ENCODE measurements at regions not wholly inside any gene's neighbourhood (a gene's known extent, or its start where the extent isn't known, plus 50 kb on each side); places are given as distances from the start of the nearest gene placed in this dataset.

GRCh38 chr9:108296056-108296455 is 559.7 kb downstream of the ACTL7B start:
- no peak overlapping the region for H4K91ac ChIP-seq (ENCODE audit: low read depth, low read length)
- no peak overlapping the region for H2AFZ ChIP-seq (ENCODE audit: insufficient read depth, low read length, poor library complexity)
- no peaks in the 10 kb centered on the region for H3K36me3 ChIP-seq (ENCODE audit: control insufficient read depth in 1 of 2, insufficient read depth in 2 of 2, low read length in 2 of 2)
- no peak overlapping the region for H2BK12ac ChIP-seq (ENCODE audit: low read length)
- H3K4ac ChIP-seq (ENCODE audit: low read depth, low read length): no peak overlapping the region
- DNase-seq: peak in 1 of 2 donors; percentile 58
- H3K4me2 ChIP-seq (ENCODE audit: low read length): no peak overlapping the region
- H3K27ac ChIP-seq (ENCODE audit: low read depth, low read length): no peak overlapping the region
- H3K18ac ChIP-seq (ENCODE audit: low read length): no peak overlapping the region
- no peak overlapping the region for H3K14ac ChIP-seq (ENCODE audit: low read length)
- WGBS (ENCODE audit: extremely low coverage, insufficient coverage, insufficient read length): no CpG with 5 or more reads among the region's 1 CpG
- no peaks in the 10 kb centered on the region for H3K27me3 ChIP-seq (ENCODE audit: insufficient read depth, low read length)
- H3K23ac ChIP-seq (ENCODE audit: low read length): no peak overlapping the region
- no peak overlapping the region for H4K8ac ChIP-seq (ENCODE audit: low read depth, low read length)
- H3K9me3 ChIP-seq (ENCODE audit: insufficient read depth, low read depth, low read length): no peaks in the 10 kb centered on the region
- no peaks in the 10 kb centered on the region for H3K79me1 ChIP-seq (ENCODE audit: low read length)
- H2BK5ac ChIP-seq (ENCODE audit: low read depth, low read length, poor library complexity): no peak overlapping the region
- H2BK120ac ChIP-seq (ENCODE audit: insufficient read depth, low read length, poor library complexity): no peak overlapping the region
- no peak overlapping the region for H4K12ac ChIP-seq (ENCODE audit: low read depth, low read length)
- H3K79me2 ChIP-seq (ENCODE audit: control insufficient read depth, insufficient read depth, low read length, poor library complexity): no peaks in the 10 kb centered on the region
- no peak overlapping the region for H2AK5ac ChIP-seq (ENCODE audit: low read length)
- H3K4me3 ChIP-seq (ENCODE audit: low read depth, low read length): no peak overlapping the region
- no peak overlapping the region for H3K9ac ChIP-seq (ENCODE audit: low read length)
- H3K4me1 ChIP-seq (ENCODE audit: control insufficient read depth in 1 of 2, insufficient read depth in 2 of 2, low read length in 2 of 2): no peaks in the 10 kb centered on the region

GRCh38 chr9:108291586-108291932 is 564.2 kb downstream of the ACTL7B start:
- Histone ChIP-seq H2AK5ac (ENCODE audit: low read length) (no peak overlapping the region), H3K23ac (ENCODE audit: low read length) (no peak overlapping the region), H3K9ac (ENCODE audit: low read length) (no peak overlapping the region), H4K12ac (ENCODE audit: low read depth, low read length) (no peak overlapping the region), H3K18ac (ENCODE audit: low read length) (no peak overlapping the region), H2AFZ (ENCODE audit: insufficient read depth, low read length, poor library complexity) (no peak overlapping the region), H3K4ac (ENCODE audit: low read depth, low read length) (no peak overlapping the region), H3K27ac (ENCODE audit: low read depth, low read length) (no peak overlapping the region), H4K8ac (ENCODE audit: low read depth, low read length) (no peak overlapping the region), H3K36me3 (ENCODE audit: control insufficient read depth in 1 of 2, insufficient read depth in 2 of 2, low read length in 2 of 2) (no peaks in the 10 kb centered on the region), H2BK120ac (ENCODE audit: insufficient read depth, low read length, poor library complexity) (no peak overlapping the region), H4K91ac (ENCODE audit: low read depth, low read length) (no peak overlapping the region), H2BK12ac (ENCODE audit: low read length) (no peak overlapping the region), H3K4me3 (ENCODE audit: low read depth, low read length) (no peak overlapping the region), H3K4me2 (ENCODE audit: low read length) (no peak overlapping the region), H3K79me2 (ENCODE audit: control insufficient read depth, insufficient read depth, low read length, poor library complexity) (no peaks in the 10 kb centered on the region), H3K4me1 (ENCODE audit: control insufficient read depth in 1 of 2, insufficient read depth in 2 of 2, low read length in 2 of 2) (no peaks in the 10 kb centered on the region), H2BK5ac (ENCODE audit: low read depth, low read length, poor library complexity) (no peak overlapping the region), H3K9me3 (ENCODE audit: insufficient read depth, low read depth, low read length) (no peaks in the 10 kb centered on the region), H3K79me1 (ENCODE audit: low read length) (no peaks in the 10 kb centered on the region), H3K14ac (ENCODE audit: low read length) (no peak overlapping the region), H3K27me3 (ENCODE audit: insufficient read depth, low read length) (no peaks in the 10 kb centered on the region)
- WGBS (ENCODE audit: extremely low coverage, insufficient coverage, insufficient read length): no CpG with 5 or more reads among the region's 2 CpGs
- no peak for DNase-seq

GRCh38 chr9:108290839-108291585 is 564.8 kb downstream of the ACTL7B start:
- H3K18ac ChIP-seq (ENCODE audit: low read length): no peak overlapping the region
- no peak overlapping the region for H3K4me2 ChIP-seq (ENCODE audit: low read length)
- no peak overlapping the region for H3K14ac ChIP-seq (ENCODE audit: low read length)
- no peak overlapping the region for H3K23ac ChIP-seq (ENCODE audit: low read length)
- no CpG with 5 or more reads among the region's 6 CpGs for WGBS (ENCODE audit: extremely low coverage, insufficient coverage, insufficient read length)
- no peaks in the 10 kb centered on the region for H3K79me1 ChIP-seq (ENCODE audit: low read length)
- H2AK5ac ChIP-seq (ENCODE audit: low read length): no peak overlapping the region
- no peak overlapping the region for H2AFZ ChIP-seq (ENCODE audit: insufficient read depth, low read length, poor library complexity)
- no peak overlapping the region for H3K27ac ChIP-seq (ENCODE audit: low read depth, low read length)
- no peak overlapping the region for H2BK5ac ChIP-seq (ENCODE audit: low read depth, low read length, poor library complexity)
- no peak overlapping the region for H2BK120ac ChIP-seq (ENCODE audit: insufficient read depth, low read length, poor library complexity)
- no peak overlapping the region for H4K91ac ChIP-seq (ENCODE audit: low read depth, low read length)
- no peak overlapping the region for H3K4me3 ChIP-seq (ENCODE audit: low read depth, low read length)
- no peak overlapping the region for H3K4ac ChIP-seq (ENCODE audit: low read depth, low read length)
- no peaks in the 10 kb centered on the region for H3K9me3 ChIP-seq (ENCODE audit: insufficient read depth, low read depth, low read length)
- H4K8ac ChIP-seq (ENCODE audit: low read depth, low read length): no peak overlapping the region
- H2BK12ac ChIP-seq (ENCODE audit: low read length): no peak overlapping the region
- no peaks in the 10 kb centered on the region for H3K4me1 ChIP-seq (ENCODE audit: control insufficient read depth in 1 of 2, insufficient read depth in 2 of 2, low read length in 2 of 2)
- H3K9ac ChIP-seq (ENCODE audit: low read length): no peak overlapping the region
- H3K79me2 ChIP-seq (ENCODE audit: control insufficient read depth, insufficient read depth, low read length, poor library complexity): no peaks in the 10 kb centered on the region
- no peak overlapping the region for H4K12ac ChIP-seq (ENCODE audit: low read depth, low read length)
- no peaks in the 10 kb centered on the region for H3K36me3 ChIP-seq (ENCODE audit: control insufficient read depth in 1 of 2, insufficient read depth in 2 of 2, low read length in 2 of 2)
- no peak for DNase-seq
- H3K27me3 ChIP-seq (ENCODE audit: insufficient read depth, low read length): no peaks in the 10 kb centered on the region

GRCh38 chr9:108286638-108287206 is 569.1 kb downstream of the ACTL7B start:
- no peaks in the 10 kb centered on the region for H3K9me3 ChIP-seq (ENCODE audit: insufficient read depth, low read depth, low read length)
- no peak overlapping the region for H3K9ac ChIP-seq (ENCODE audit: low read length)
- H4K8ac ChIP-seq (ENCODE audit: low read depth, low read length): no peak overlapping the region
- H2BK5ac ChIP-seq (ENCODE audit: low read depth, low read length, poor library complexity): no peak overlapping the region
- no peak overlapping the region for H3K14ac ChIP-seq (ENCODE audit: low read length)
- H3K27me3 ChIP-seq (ENCODE audit: insufficient read depth, low read length): no peaks in the 10 kb centered on the region
- no peak overlapping the region for H3K27ac ChIP-seq (ENCODE audit: low read depth, low read length)
- H3K4me1 ChIP-seq (ENCODE audit: control insufficient read depth in 1 of 2, insufficient read depth in 2 of 2, low read length in 2 of 2): no peaks in the 10 kb centered on the region
- H3K79me1 ChIP-seq (ENCODE audit: low read length): no peaks in the 10 kb centered on the region
- no CpG with 5 or more reads among the region's 7 CpGs for WGBS (ENCODE audit: extremely low coverage, insufficient coverage, insufficient read length)
- no peak overlapping the region for H2BK12ac ChIP-seq (ENCODE audit: low read length)
- no peak overlapping the region for H3K4ac ChIP-seq (ENCODE audit: low read depth, low read length)
- H4K91ac ChIP-seq (ENCODE audit: low read depth, low read length): no peak overlapping the region
- H3K18ac ChIP-seq (ENCODE audit: low read length): no peak overlapping the region
- H3K23ac ChIP-seq (ENCODE audit: low read length): no peak overlapping the region
- H3K79me2 ChIP-seq (ENCODE audit: control insufficient read depth, insufficient read depth, low read length, poor library complexity): no peaks in the 10 kb centered on the region
- H2AK5ac ChIP-seq (ENCODE audit: low read length): no peak overlapping the region
- H3K4me3 ChIP-seq (ENCODE audit: low read depth, low read length): no peak overlapping the region
- no peak overlapping the region for H4K12ac ChIP-seq (ENCODE audit: low read depth, low read length)
- no peaks in the 10 kb centered on the region for H3K36me3 ChIP-seq (ENCODE audit: control insufficient read depth in 1 of 2, insufficient read depth in 2 of 2, low read length in 2 of 2)
- no peak overlapping the region for H2AFZ ChIP-seq (ENCODE audit: insufficient read depth, low read length, poor library complexity)
- H3K4me2 ChIP-seq (ENCODE audit: low read length): no peak overlapping the region
- H2BK120ac ChIP-seq (ENCODE audit: insufficient read depth, low read length, poor library complexity): no peak overlapping the region
- no peak for DNase-seq
